ENCODE measurements at regions not wholly inside any gene's neighbourhood (a gene's known extent, or its start where the extent isn't known, plus 50 kb on each side); places are given as distances from the start of the nearest gene placed in this dataset.

- no peak for TF ChIP-seq CTCF (IDR thresholded peaks at IDR 0.05)
- no peak for TF ChIP-seq POLR2AphosphoS5 (IDR thresholded peaks at IDR 0.05)
Measured at GRCh38 chr21:24456358-24456757, 1150.9 kb downstream of the MRPL39 start.

Data from transverse colon (tissue), 4 donors.